NCI-H2227 (cell line): ENCODE measurements at regions not wholly inside any gene's neighbourhood (a gene's known extent, or its start where the extent isn't known, plus 50 kb on each side); places are given as distances from the start of the nearest gene placed in this dataset.

Experiments
- DNase-seq: peaks from one replicate; lab custom pipeline; 2025; ENCODE audit not compliant: unreplicated experiment; lab: John Stamatoyannopoulos, UW

GRCh38 chr12:24027352-24027751 is 77.9 kb upstream of the SOX5 start:
- DNase-seq, result no peak

DNA sequence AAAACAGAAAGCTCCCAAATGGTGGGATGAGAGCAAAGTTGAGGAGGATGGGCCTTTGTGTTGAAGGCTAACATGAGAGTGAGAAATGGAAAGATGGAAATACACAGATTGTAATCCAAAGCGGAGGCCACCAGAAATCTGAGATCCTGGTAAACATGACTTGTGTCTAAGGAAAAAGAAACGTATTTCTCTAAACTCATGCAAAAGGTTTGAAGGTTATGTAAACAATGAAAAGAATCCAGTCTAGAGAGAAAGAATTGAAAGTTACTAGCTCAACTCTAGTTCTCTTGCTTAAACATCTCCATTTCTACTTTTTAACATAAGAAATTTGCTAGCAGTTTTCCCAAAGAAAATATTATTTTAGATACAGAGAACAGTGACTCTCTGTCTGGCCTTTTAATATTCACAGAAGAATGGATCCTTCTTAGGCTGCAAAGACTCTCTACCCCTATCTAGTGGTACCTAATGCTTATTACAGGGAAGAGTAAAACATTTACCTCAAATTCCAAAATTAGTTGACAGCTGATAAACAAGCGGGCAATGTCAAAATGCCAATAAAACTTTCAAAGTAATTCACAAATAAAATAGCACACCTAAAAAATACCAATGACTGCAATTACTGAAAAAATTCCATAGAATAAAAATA is 75.8 kb upstream of the SOX5 start:
- no peak for DNase-seq

DNA sequence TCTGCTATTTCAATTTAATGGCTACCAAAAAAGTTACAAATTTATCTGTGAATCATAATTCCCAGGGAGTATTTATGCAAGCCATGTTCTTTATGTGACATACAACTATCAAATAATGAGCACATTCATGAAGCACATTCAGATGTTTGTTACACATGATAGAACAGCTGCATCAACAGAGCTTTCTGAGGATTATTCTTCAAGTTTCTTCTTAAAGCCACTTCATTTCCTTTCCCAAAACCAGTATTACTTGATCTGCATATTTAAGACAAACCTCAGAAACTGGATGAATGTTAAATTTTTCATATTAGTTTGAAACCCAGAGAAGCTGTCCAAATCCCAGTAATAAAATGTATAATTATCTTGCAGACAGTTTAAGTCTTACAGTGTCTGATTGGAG is 73.6 kb upstream of the SOX5 start:
- DNase-seq, result no peak

GRCh38 chr12:24021164-24021502 is 71.7 kb upstream of the SOX5 start:
- DNase-seq, result no peak

DNA sequence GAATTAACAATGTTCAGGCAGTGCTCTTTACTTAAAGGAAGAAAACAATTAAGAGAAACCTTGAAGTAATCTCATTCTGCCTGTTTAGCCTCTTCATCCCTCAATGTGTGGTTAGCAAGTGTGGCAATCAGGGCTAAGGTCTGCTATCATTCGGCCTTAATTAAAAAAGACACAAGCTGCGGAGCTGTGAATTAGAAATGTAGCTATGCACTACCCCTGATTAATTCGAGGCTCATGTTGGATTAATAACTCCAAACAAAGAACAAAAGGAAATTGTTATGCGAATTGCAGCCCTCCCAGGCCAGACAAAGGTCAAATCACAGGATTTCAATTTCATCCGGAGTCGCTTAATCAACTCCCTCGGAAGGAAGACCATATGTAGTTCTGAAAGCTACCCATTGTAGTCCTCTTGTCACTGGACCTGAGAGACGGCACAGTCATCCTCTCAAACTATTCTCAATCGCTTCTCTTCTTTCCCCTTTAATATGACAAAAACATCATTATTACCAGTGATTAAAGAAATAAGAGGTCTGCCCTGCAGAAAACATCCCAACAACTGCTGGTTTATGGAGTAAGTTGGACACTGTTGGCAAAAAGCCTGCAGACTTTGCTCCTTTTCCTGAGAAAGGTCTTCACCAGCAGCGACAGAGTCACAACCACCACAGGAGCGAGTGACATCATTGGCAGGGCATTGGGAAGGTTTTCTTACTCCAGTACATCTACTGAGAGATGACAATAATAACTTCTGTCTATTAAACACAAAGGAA is 71.1 kb upstream of the SOX5 start:
- no peak for DNase-seq

GRCh38 chr12:24015833-24016160 is 66.3 kb upstream of the SOX5 start:
- no peak for DNase-seq

GRCh38 chr12:24014915-24015832 is 65.7 kb upstream of the SOX5 start:
- DNase-seq, result no peak

DNA sequence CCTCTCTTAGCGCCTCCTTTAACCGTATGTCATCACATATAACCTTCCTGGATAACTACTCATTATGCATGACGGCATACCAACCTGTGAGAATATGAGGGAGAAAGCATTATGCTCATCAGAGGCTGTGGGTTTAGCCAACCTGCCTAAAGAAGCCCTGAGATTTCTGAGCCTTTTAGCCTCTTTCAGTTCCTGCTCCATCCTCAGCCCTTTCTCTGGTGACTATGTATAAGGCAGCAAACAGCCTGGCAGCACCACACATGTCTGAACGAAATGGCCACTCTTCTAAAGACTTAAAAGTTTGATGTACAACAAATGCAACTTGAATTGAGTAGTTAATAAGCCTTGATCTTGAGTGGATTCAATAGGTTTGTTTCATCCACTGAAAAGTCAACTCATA is 64.8 kb upstream of the SOX5 start:
- DNase-seq, result no peak

DNA sequence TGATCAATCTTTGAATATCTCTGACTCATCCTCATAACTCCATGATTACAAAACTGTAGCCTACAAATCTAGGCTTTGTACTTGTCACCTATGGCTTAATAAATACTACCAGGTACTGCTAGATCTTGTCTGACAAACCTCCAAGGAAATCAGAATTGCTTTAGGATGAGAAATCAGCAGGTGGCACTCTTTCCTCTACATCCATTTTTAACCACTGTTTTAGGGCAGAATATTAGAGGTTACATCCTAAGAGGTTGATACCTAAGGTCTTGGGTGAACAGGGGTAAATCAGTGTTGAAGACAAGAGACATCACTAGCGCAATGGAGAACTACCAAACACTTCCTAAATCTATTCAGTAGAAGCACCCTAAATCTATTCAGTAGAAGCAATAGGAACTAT is 63.1 kb upstream of the SOX5 start:
- DNase-seq, result no peak

DNA sequence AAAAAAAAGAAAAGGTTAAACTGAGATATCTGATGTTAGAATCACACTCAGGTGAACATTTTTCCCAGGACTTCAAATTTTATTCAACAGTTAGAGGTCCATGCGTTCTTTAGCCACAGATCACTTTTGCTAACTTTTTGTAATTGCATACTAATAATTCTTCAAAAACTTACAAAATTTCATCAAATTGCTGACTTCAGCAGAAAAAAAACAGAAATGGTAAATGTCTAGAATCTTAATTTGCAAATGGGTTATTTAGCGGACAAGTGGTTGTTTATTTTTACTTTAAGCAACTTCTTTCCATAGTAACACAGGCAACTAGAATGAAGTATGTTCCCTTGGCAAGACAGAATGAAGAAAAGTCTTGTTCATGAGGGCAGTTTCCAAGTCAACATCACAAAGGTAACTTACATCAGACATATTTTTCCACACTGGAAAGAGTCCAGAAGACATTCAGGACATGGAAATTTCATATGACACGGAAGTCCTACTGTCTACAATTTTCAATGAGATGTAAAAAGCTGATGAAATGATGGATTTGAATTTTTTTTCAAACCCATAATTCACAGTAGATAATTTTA is 62.5 kb upstream of the SOX5 start:
- DNase-seq, result no peak

GRCh38 chr12:24008166-24008565 is 58.7 kb upstream of the SOX5 start:
- DNase-seq, result no peak
